HCT116 (cell line): ENCODE measurements at regions not wholly inside any gene's neighbourhood (a gene's known extent, or its start where the extent isn't known, plus 50 kb on each side); places are given as distances from the start of the nearest gene placed in this dataset.

Experiments used
- ATAC-seq: fragments of 200-7000 bp; cut with Tn5 transposase; 2 replicates; pipeline ENCODE4 v1.9.1; 2020; ENCODE audit warnings: mild to moderate bottlenecking, moderate library complexity
- BruUV-seq: library from RNA; stranded (reverse); fragments of 400-500 nt; replicated peaks from 2 replicates; lab custom pipeline; 2021; lab: Mats Ljungman, UMichigan
- CTCF ChIA-PET: fragments of 300-600 bp; sonication (Branson Sonifier 250); formaldehyde crosslinking; loops from one replicate; lab custom pipeline; 2021; ENCODE audit warnings: antibody characterized with exemption; lab: Charles Lee
- POLR2A ChIA-PET: fragments of 300-600, 350-600 bp; sonication (Branson Sonifier 250); formaldehyde crosslinking; loops from one replicate; lab custom pipeline; 2021; ENCODE audit warnings: antibody characterized with exemption; lab: Charles Lee
- RAD21 ChIA-PET, 2 experiments: fragments of 300-600 bp; sonication (Branson Sonifier 250); formaldehyde crosslinking; loops; one replicate each; lab custom pipeline; 2023; ENCODE audit warnings: low total read pairs in 2 of 2; ENCODE audit not compliant: uncharacterized antibody in 2 of 2, unreplicated experiment in 2 of 2, low non-redundant PET in 1 of 2; lab: Charles Lee
- DNase-seq: peaks from one replicate; pipeline ENCODE4 v3.0.0-alpha.2; 2010; ENCODE audit warnings: low read depth, low spot score
- H2AFZ ChIP-seq: fragments of 200-600 bp; shearing (Covaris generic), sonication (generic); 2 replicates; pipeline ENCODE4 v1.6.1; 2017; ENCODE audit warnings: low read depth, mixed run types, mixed read lengths, antibody characterized with exemption, low read length; ENCODE audit not compliant: poor library complexity, severe bottlenecking
- H3K27ac ChIP-seq: 2 replicates; pipeline ENCODE4 v1.5.1; 2012; ENCODE audit warnings: low read depth, low read length
- H3K27me3 ChIP-seq: fragments of 200-600 bp; sonication (generic); 2 replicates; pipeline ENCODE4 v1.6.1; 2016; ENCODE audit warnings: mixed run types, low read length, mixed read lengths; ENCODE audit not compliant: insufficient read depth
- H3K36me3 ChIP-seq, 2 experiments: fragments of 200-500 bp in 1 of 2; fragments of 200-600 bp in 1 of 2; sonication (Bioruptor generic) in 1 of 2; sonication (generic) in 1 of 2; 2 replicates each; pipeline versions ENCODE4 v1.5.1 to v1.6.1; 2014 to 2016; ENCODE audit warnings: low read length in 2 of 2, inconsistent platforms in 1 of 2, mixed read lengths in 1 of 2, mixed run types in 1 of 2; ENCODE audit not compliant: insufficient read depth in 2 of 2, control insufficient read depth in 1 of 2
- H3K4me1 ChIP-seq, 2 experiments: fragments of 200-600 bp in 1 of 2; sonication (generic) in 1 of 2; 2 replicates each; pipeline versions ENCODE4 v1.5.1 to v1.6.1; 2012 to 2017; ENCODE audit warnings: low read length in 2 of 2, inconsistent platforms in 1 of 2, mild to moderate bottlenecking in 1 of 2, mixed read lengths in 1 of 2, mixed run types in 1 of 2, moderate library complexity in 1 of 2; ENCODE audit not compliant: insufficient read depth in 2 of 2, control insufficient read depth in 1 of 2
- H3K4me2 ChIP-seq: fragments of 200-600 bp; sonication (generic); 2 replicates; pipeline ENCODE4 v1.6.1; 2017; ENCODE audit warnings: mixed run types, low read length, mixed read lengths
- H3K4me3 ChIP-seq, 2 experiments: fragments of 200-600 bp in 1 of 2; sonication (generic) in 1 of 2; replicated peaks in 1 of 2; 2 replicates each; pipeline ENCODE4 v1.5.1; 2011 to 2016; ENCODE audit warnings: low read length in 2 of 2, control low read depth in 1 of 2, low read depth in 1 of 2, mild to moderate bottlenecking in 1 of 2, mixed read lengths in 1 of 2, mixed run types in 1 of 2
- H3K79me2 ChIP-seq: fragments of 200-600 bp; sonication (generic); 2 replicates; pipeline ENCODE4 v1.6.1; 2017; ENCODE audit warnings: mild to moderate bottlenecking, mixed run types, low read length, moderate library complexity, mixed read lengths; ENCODE audit not compliant: insufficient read depth
- H3K9ac ChIP-seq: fragments of 200-600 bp; sonication (generic); 2 replicates; pipeline ENCODE4 v1.6.1; 2016; ENCODE audit warnings: low read length, mixed read lengths
- H3K9me2 ChIP-seq: fragments of 200-600 bp; sonication (generic), shearing (Covaris generic); 2 replicates; pipeline ENCODE4 v1.6.1; 2017; ENCODE audit warnings: mixed run types, mild to moderate bottlenecking, moderate library complexity; ENCODE audit not compliant: insufficient read depth
- H3K9me3 ChIP-seq, 2 experiments: fragments of 200-500 bp in 1 of 2; fragments of 200-600 bp in 1 of 2; sonication (Bioruptor generic) in 1 of 2; sonication (generic) in 1 of 2; 2 replicates each; pipeline ENCODE4 v1.6.1; 2014 to 2017; ENCODE audit warnings: low read length in 2 of 2, mixed read lengths in 2 of 2, inconsistent platforms in 1 of 2, low read depth in 1 of 2, mild to moderate bottlenecking in 1 of 2, mixed run types in 1 of 2, moderate library complexity in 1 of 2; ENCODE audit not compliant: control insufficient read depth in 1 of 2, insufficient read depth in 1 of 2
- H4K20me1 ChIP-seq: fragments of 200-600 bp; sonication (generic), shearing (Covaris generic); 2 replicates; pipeline ENCODE4 v1.6.1; 2017; ENCODE audit warnings: mixed run types, mild to moderate bottlenecking, moderate library complexity; ENCODE audit not compliant: insufficient read depth
- ATF3 ChIP-seq: IDR thresholded peaks from 2 replicates; pipeline ENCODE4 v1.6.1; 2012
- CBX3 ChIP-seq: IDR thresholded peaks from 2 replicates; pipeline ENCODE4 v1.6.1; 2012; ENCODE audit warnings: low read depth
- CEBPB ChIP-seq: IDR thresholded peaks from 2 replicates; pipeline ENCODE4 v1.6.1; 2012; ENCODE audit warnings: low read depth
- CTCF ChIP-seq, 3 experiments: fragments of 200-600 bp in 1 of 3; sonication (generic) in 1 of 3; IDR thresholded peaks in 2 of 3; conservative IDR thresholded peaks in 1 of 3; 2 replicates each; pipeline ENCODE4 v1.5.1; 2012 to 2017; ENCODE audit warnings: low read depth in 2 of 3, low read length in 2 of 3, antibody characterized with exemption in 1 of 3, borderline replicate concordance in 1 of 3, control low read depth in 1 of 3, mild to moderate bottlenecking in 1 of 3, mixed read lengths in 1 of 3, mixed run types in 1 of 3, moderate library complexity in 1 of 3; ENCODE audit not compliant: insufficient read depth in 1 of 3
- EGR1 ChIP-seq: IDR thresholded peaks from 2 replicates; pipeline ENCODE4 v1.6.1; 2012; ENCODE audit warnings: low read depth
- ELF1 ChIP-seq: IDR thresholded peaks from 2 replicates; pipeline ENCODE4 v1.6.1; 2012; ENCODE audit warnings: low read depth, borderline replicate concordance
- EZH2phosphoT487 ChIP-seq: fragments of 200-600 bp; IDR thresholded peaks from 2 replicates; pipeline ENCODE4 v1.6.1; 2018; ENCODE audit warnings: antibody characterized with exemption, borderline replicate concordance
- FOSL1 ChIP-seq: IDR thresholded peaks from 2 replicates; pipeline ENCODE4 v1.6.1; 2012; ENCODE audit warnings: low read depth
- JUND ChIP-seq: IDR thresholded peaks from 2 replicates; pipeline ENCODE4 v1.6.1; 2012
- POLR2A ChIP-seq: IDR thresholded peaks from 2 replicates; pipeline ENCODE4 v1.7.0; 2011; ENCODE audit warnings: borderline replicate concordance; ENCODE audit not compliant: insufficient read depth, insufficient read length; ENCODE audit errors: extremely low read depth
- POLR2AphosphoS5 ChIP-seq: IDR thresholded peaks from 2 replicates; pipeline ENCODE4 v1.6.1; 2011; ENCODE audit warnings: mild to moderate bottlenecking, low read depth, low read length, moderate library complexity
- RAD21 ChIP-seq: IDR thresholded peaks from 2 replicates; pipeline ENCODE4 v1.6.1; 2012; ENCODE audit warnings: low read depth, mild to moderate bottlenecking
- REST ChIP-seq: IDR thresholded peaks from 2 replicates; pipeline ENCODE4 v1.6.1; 2012; ENCODE audit warnings: low read depth
- SP1 ChIP-seq: IDR thresholded peaks from 2 replicates; pipeline ENCODE4 v1.6.1; 2012; ENCODE audit warnings: low read depth
- SRF ChIP-seq: IDR thresholded peaks from 2 replicates; pipeline ENCODE4 v1.6.1; 2012; ENCODE audit warnings: low read depth
- YY1 ChIP-seq: IDR thresholded peaks from 2 replicates; pipeline ENCODE4 v1.6.1; 2011; ENCODE audit warnings: low read length, low read depth, moderate library complexity, mild to moderate bottlenecking; ENCODE audit not compliant: insufficient replicate concordance; ENCODE audit errors: extremely low read depth
- ZBTB33 ChIP-seq: IDR thresholded peaks from 2 replicates; pipeline ENCODE4 v1.6.1; 2011; ENCODE audit warnings: mild to moderate bottlenecking, low read length, moderate library complexity; ENCODE audit not compliant: insufficient replicate concordance; ENCODE audit errors: extremely low read depth
- ZFX ChIP-seq: fragments of 450-650 bp; IDR thresholded peaks from 2 replicates; pipeline ENCODE4 v1.6.1; 2017
- ZNF274 ChIP-seq: fragments of 200-500 bp; sonication (Bioruptor generic); IDR thresholded peaks from 2 replicates; pipeline ENCODE4 v1.6.1; 2014; ENCODE audit warnings: mild to moderate bottlenecking, low read depth, low read length, inconsistent platforms
- intact Hi-C: fragments of 100-400 bp; cut with micrococcal nuclease; formaldehyde crosslinking; loops from 2 replicates; pipeline ENCODE4 v1.10.0; 2022
- TF ChIP-seq, protein P1 (sequence below): IDR thresholded peaks from 2 replicates; pipeline ENCODE4 v1.6.1; 2012

DNA sequence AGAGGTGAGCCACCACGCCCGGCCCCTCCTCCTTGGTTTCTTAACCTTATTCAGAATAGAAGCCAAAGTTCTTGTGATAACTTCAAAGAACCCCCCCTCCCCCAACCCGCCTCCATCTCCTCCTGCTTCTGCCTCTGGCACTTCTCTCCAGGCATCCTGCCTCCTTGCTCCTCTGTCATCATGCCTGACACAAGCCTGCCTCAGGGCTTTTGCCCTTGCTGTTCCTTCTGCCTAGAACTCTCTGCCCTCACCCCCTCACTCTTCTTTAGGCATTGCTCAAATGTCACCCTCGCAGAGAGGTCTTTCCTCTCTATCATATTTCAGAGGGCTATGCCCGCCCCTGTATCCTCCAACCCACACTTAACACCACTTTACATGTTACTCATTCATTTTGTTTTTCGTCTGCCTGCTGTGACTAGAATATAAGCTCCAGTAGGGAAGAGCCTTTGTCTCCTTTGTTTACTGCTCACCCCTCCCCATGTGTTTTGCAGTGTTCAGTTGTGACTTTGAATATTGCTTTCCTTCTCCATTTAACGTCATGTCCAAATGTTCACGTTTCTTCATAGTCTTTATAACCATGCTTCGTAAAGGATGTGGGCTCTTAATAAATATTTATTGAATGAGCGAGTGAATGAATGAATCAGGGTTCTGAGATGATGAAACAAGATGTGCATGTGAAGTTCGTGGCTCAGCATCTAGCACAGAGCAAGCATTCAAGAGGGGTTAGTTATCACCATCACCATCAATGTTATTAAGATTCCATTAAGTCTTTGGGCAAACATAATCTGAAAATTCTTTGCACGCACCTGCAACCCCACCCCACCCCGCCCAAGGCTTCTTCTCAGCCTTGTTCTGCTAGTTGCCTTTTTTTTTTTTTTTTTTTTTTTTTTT lies 186.2 kb upstream of the WSCD1 start:
- intact Hi-C loops = no loop called here
- Histone ChIP-seq H3K27ac (no peak overlapping the region), H4K20me1 (no peaks in the 10 kb centered on the region), H3K9me2 (no peaks in the 10 kb centered on the region)
- BruUV-seq = no TSS peak
- RAD21 ChIA-PET = no interaction called here
- no peak for TF ChIP-seq YY1
- TF ChIP-seq EZH2phosphoT487 = no peak
- TF ChIP-seq REST = no peak
- TF ChIP-seq, protein P1, sequence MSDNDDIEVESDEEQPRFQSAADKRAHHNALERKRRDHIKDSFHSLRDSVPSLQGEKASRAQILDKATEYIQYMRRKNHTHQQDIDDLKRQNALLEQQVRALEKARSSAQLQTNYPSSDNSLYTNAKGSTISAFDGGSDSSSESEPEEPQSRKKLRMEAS = no peak
- TF ChIP-seq ELF1 = no peak
- no peak for TF ChIP-seq FOSL1
- no peak for TF ChIP-seq POLR2A
- TF ChIP-seq CTCF (IDR thresholded peaks at IDR 0.05 in 2 of 3, conservative IDR thresholded peaks at IDR 0.05 in 1 of 3; ENCODE audit: borderline replicate concordance in 1 of 3, insufficient read depth in 1 of 3, low read depth in 2 of 3, low read length in 2 of 3) = no peak
- TF ChIP-seq CBX3 = no peak
- TF ChIP-seq ZFX = no peak
- TF ChIP-seq SRF = no peak
- TF ChIP-seq ZBTB33 = no peak
- no peak for TF ChIP-seq POLR2AphosphoS5
- no peak for TF ChIP-seq CEBPB
- no peak for TF ChIP-seq SP1
- TF ChIP-seq RAD21 = no peak
- no peak for TF ChIP-seq EGR1
- no peak for TF ChIP-seq ZNF274
- no peak for TF ChIP-seq JUND
- TF ChIP-seq ATF3 = no peak
- TF ChIP-seq, all 23 proteins: peak for 0
- POLR2A ChIA-PET = no interaction called here
- Histone ChIP-seq H3K9me3 (no peaks in the 10 kb centered on the region), H3K9ac (no peak overlapping the region), H2AFZ (no peak overlapping the region), H3K79me2 (no peaks in the 10 kb centered on the region), H3K4me2 (no peak overlapping the region), H3K36me3 (no peaks in the 10 kb centered on the region), H3K27me3 (peaks cover 21% of the 10 kb centered on the region; the same call in 1 of the 2 replicates), H3K4me3 (no peak overlapping the region), H3K4me1 (no peaks in the 10 kb centered on the region)
- ATAC-seq = no peak
- no peak for DNase-seq
- CTCF ChIA-PET = no interaction called here
